ENCODE measurements at regions not wholly inside any gene's neighbourhood (a gene's known extent, or its start where the extent isn't known, plus 50 kb on each side); places are given as distances from the start of the nearest gene placed in this dataset.

DNA sequence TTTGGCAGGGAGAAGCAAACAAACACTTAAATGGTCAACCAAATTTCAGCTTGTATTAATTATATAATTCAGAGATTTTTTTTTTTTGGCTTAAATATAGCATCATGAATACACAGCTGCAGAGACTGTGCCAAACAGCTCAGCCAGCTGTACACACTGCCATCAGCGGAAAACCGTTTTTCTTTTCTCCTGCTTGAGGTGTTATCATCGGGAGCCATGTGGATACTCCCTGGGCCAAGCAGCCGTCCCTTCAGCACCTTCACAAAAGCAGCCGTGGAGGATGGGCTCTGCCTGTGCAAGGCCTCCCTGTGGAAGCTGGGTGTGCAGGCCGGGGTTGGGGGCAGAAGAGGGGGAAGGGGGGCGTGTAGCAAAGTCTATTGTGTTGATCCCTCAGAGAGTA is 85.0 kb downstream of the NUF2 start:
- ATAC-seq (ENCODE audit: low FRiP score) (no peak), DNase-seq (no peak)
- H3K4me3 ChIP-seq (ENCODE audit: low read length in 2 of 2): no peak overlapping the region
- 22 to 26% methylated on average over 7 of the region's 7 CpGs for WGBS, 2 donors
- H3K9me3 ChIP-seq (ENCODE audit: control insufficient read depth, low read length): no peaks in the 10 kb centered on the region
- intact Hi-C loops (cut with DNase I): no loop called here
- H3K4me1 ChIP-seq (ENCODE audit: control insufficient read depth in 1 of 2, insufficient read depth in 2 of 2, low read length in 2 of 2): no peaks in the 10 kb centered on the region
- no peaks in the 10 kb centered on the region for H3K36me3 ChIP-seq (ENCODE audit: control insufficient read depth in 1 of 2, insufficient read depth in 2 of 2, low read length in 1 of 2)
- no peaks in the 10 kb centered on the region for H3K27me3 ChIP-seq (ENCODE audit: control insufficient read depth in 1 of 2, insufficient read depth in 2 of 2, low read length in 1 of 2)
- no peak overlapping the region for H3K27ac ChIP-seq (ENCODE audit: low read depth in 1 of 2, low read length in 2 of 2)

DNA sequence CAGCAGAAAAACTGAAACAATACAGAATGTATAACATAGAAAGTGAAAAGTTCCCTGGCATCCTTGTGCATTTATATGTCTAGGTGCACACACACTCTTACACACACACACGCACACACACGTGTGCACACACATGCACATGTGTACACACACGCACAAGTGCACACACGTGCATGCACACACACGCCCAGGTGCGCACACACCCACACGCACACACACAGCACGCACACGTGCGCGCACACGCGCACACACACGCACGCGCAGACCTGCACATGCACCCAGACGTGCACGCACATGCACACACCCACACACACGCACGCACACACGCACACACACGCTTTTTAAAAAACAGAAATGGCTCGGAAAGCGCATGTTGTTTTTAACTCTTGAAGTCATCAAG is 86.5 kb downstream of the NUF2 start:
- 94% methylated on average over 24 of the region's 24 CpGs for WGBS, 2 donors
- Histone ChIP-seq H3K9me3 (ENCODE audit: control insufficient read depth, low read length) (no peaks in the 10 kb centered on the region), H3K27me3 (ENCODE audit: control insufficient read depth in 1 of 2, insufficient read depth in 2 of 2, low read length in 1 of 2) (no peaks in the 10 kb centered on the region), H3K36me3 (ENCODE audit: control insufficient read depth in 1 of 2, insufficient read depth in 2 of 2, low read length in 1 of 2) (no peaks in the 10 kb centered on the region), H3K27ac (ENCODE audit: low read depth in 1 of 2, low read length in 2 of 2) (no peak overlapping the region), H3K4me1 (ENCODE audit: control insufficient read depth in 1 of 2, insufficient read depth in 2 of 2, low read length in 2 of 2) (no peaks in the 10 kb centered on the region), H3K4me3 (ENCODE audit: low read length in 2 of 2) (no peak overlapping the region)
- no peak for ATAC-seq (ENCODE audit: low FRiP score)
- intact Hi-C loops (cut with DNase I): no loop called here
- DNase-seq: no peak

DNA sequence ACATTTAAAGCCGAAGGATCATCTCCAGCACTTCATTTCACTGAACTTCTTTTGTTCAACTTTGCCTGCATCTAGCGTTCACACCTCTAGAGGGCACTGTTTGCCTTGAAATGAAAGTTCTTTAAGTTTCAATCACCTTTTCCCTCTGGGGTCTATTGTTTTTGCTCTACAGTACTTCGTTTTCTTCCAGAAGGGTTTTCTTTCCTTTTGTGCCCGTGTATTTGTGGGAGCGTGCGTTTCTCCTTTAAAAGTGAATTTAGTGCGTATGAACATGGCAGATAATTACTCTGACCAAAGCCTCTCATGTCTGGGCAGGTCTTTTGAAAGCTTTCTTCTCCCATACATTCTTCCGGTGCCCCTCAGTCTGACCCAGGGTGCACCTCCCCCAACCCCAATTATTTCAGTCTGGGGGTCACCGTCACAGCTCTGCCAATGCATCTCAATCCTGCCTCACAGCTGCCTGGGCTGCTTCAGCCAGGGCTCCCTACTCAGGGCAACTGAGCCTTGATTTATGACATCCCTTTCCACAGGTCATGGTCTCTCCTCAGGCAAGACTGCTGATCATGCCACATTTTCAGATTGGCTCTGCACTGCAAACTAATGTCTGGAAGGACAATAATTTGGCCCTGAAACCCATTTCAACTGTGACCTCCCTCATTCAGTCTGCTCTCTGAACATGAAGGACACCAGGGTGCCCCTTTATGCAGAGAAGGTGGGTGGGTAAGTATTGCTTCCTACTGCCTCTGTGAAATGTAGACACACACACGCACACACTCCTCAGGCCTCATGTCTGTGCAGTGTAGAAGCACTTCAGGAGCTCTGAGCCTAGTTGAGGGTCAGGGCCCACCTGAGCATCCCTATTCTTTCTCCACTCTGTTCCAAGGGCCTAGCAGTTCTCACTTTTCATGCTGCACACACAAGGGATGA is 88.6 kb downstream of the NUF2 start:
- Histone ChIP-seq H3K4me3 (ENCODE audit: low read length in 2 of 2) (no peak overlapping the region), H3K27ac (ENCODE audit: low read depth in 1 of 2, low read length in 2 of 2) (no peak overlapping the region), H3K27me3 (ENCODE audit: control insufficient read depth in 1 of 2, insufficient read depth in 2 of 2, low read length in 1 of 2) (no peaks in the 10 kb centered on the region), H3K9me3 (ENCODE audit: control insufficient read depth, low read length) (no peaks in the 10 kb centered on the region), H3K36me3 (ENCODE audit: control insufficient read depth in 1 of 2, insufficient read depth in 2 of 2, low read length in 1 of 2) (no peaks in the 10 kb centered on the region), H3K4me1 (ENCODE audit: control insufficient read depth in 1 of 2, insufficient read depth in 2 of 2, low read length in 2 of 2) (no peaks in the 10 kb centered on the region)
- WGBS, 2 donors: 23 to 24% methylated on average over 10 of the region's 10 CpGs
- ATAC-seq (ENCODE audit: low FRiP score) (no peak), DNase-seq (no peak)
- intact Hi-C loops (cut with DNase I): loop anchor here (5.0 to 10.0 kb wide), 2 partner anchors 1662 to 1664 kb away; no protein-coding TSS in a partner anchor

DNA sequence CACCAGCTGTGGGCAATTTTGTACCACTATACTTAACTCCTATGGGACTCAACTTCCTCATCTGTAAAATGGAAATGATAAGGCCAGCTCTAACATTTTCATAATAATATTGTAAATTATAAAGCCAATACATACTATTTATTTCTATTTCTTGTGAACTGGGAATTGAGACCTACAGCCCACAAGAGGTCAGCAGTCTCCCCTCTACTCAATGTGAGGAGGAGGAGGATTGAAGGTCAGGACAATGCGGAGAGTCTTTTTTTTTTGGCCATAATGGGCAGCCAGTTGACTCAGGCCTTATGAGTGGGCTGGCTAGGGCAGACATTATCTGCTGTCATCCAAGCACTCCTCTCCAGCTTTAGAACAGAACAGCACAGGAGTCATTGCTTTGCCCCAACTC is 90.5 kb downstream of the NUF2 start:
- H3K4me3 ChIP-seq (ENCODE audit: low read length in 2 of 2): no peak overlapping the region
- no peaks in the 10 kb centered on the region for H3K4me1 ChIP-seq (ENCODE audit: control insufficient read depth in 1 of 2, insufficient read depth in 2 of 2, low read length in 2 of 2)
- 92 to 94% methylated on average over 1 of the region's 1 CpG for WGBS, 2 donors
- intact Hi-C loops (cut with DNase I): loop anchor here (5.0 to 10.0 kb wide), 2 partner anchors 1660 to 1663 kb away; no protein-coding TSS in a partner anchor
- H3K9me3 ChIP-seq (ENCODE audit: control insufficient read depth, low read length): no peaks in the 10 kb centered on the region
- H3K27ac ChIP-seq (ENCODE audit: low read depth in 1 of 2, low read length in 2 of 2): no peak overlapping the region
- DNase-seq (no peak), ATAC-seq (ENCODE audit: low FRiP score) (no peak)
- H3K27me3 ChIP-seq (ENCODE audit: control insufficient read depth in 1 of 2, insufficient read depth in 2 of 2, low read length in 1 of 2): no peaks in the 10 kb centered on the region
- no peaks in the 10 kb centered on the region for H3K36me3 ChIP-seq (ENCODE audit: control insufficient read depth in 1 of 2, insufficient read depth in 2 of 2, low read length in 1 of 2)

DNA sequence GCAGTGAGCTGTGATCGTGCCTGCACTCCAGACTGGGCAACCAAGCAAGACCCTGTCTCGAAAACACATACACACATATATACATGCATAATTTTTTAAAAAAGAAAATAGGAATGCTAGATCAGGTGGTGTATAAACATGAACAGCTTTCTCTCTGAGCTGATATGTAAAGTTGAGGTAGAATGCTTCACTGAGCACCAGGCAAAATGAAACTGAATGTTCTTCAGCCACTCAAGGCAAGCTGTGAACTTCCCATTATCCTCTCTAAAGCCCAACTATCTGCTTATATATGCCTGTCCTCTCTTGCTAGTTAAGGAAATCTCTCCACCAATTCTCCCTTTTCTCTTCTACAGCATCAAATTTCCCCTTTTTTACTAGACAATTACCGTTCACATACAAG is 93.0 kb downstream of the NUF2 start:
- no peak for ATAC-seq (ENCODE audit: low FRiP score)
- H3K9me3 ChIP-seq (ENCODE audit: control insufficient read depth, low read length): no peaks in the 10 kb centered on the region
- intact Hi-C loops (cut with DNase I): loop anchor here (5.0 to 10.0 kb wide), 2 partner anchors 1658 to 1660 kb away; no protein-coding TSS in a partner anchor
- H3K27me3 ChIP-seq (ENCODE audit: control insufficient read depth in 1 of 2, insufficient read depth in 2 of 2, low read length in 1 of 2): no peaks in the 10 kb centered on the region
- WGBS, 2 donors: 85 to 89% methylated on average over 3 of the region's 3 CpGs
- no peaks in the 10 kb centered on the region for H3K36me3 ChIP-seq (ENCODE audit: control insufficient read depth in 1 of 2, insufficient read depth in 2 of 2, low read length in 1 of 2)
- H3K27ac ChIP-seq (ENCODE audit: low read depth in 1 of 2, low read length in 2 of 2): no peak overlapping the region
- H3K4me1 ChIP-seq (ENCODE audit: control insufficient read depth in 1 of 2, insufficient read depth in 2 of 2, low read length in 2 of 2): no peaks in the 10 kb centered on the region
- DNase-seq: no peak
- H3K4me3 ChIP-seq (ENCODE audit: low read length in 2 of 2): no peak overlapping the region

DNA sequence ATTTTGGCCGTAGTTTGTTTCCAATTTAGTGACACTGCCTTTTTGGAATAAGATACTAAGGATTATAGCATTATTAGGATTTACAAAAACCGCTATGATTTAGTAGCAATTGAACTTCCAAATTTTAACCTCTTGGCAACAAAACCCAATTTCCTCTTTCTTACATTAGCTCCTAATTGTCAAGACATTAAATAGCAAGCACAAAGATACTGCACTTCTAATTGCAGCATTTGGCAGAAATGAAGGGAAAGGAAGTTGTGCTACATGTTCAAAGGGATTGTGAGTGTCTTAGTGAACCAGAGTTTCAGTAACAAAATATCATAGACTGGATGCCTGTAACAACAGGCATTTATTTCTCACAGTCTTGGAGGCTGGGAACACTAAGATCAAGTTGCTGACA is 99.9 kb downstream of the NUF2 start:
- Histone ChIP-seq H3K36me3 (ENCODE audit: control insufficient read depth in 1 of 2, insufficient read depth in 2 of 2, low read length in 1 of 2) (no peaks in the 10 kb centered on the region), H3K4me3 (ENCODE audit: low read length in 2 of 2) (no peak overlapping the region)
- 63 to 68% methylated on average over 2 of the region's 2 CpGs for WGBS, 2 donors

DNA sequence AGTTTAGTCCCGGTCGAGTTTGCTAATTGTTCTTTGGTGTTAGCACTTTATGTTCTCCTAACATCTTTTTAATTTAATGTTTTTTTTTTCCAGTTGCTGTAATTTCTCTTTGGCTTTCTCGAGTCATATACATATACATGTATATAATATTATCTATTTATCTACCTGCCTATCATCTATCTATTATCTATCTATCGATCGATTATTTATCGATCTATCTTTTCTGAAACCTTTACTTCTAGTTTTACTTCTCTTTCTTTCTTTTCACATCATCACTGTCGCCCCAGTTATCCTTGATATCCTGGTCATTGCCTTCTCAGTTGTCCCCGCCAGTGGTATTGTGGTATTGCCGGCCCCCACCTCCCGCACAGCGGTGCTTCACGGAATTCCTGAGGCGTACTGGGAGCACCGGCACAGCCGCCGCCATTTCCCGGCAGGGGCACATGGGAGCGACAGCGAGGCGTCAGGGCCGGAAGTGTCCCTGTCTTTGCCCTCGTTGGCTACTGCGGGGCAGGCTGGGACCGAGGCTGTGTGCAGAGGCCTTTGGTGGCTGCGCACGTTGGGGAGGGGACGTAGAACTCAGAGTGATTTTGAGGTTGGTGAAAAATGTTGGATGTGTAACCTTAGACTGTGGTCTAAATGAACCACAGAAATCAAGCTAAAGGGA is 101.1 kb downstream of the NUF2 start:
- Histone ChIP-seq H3K27ac (ENCODE audit: low read depth in 1 of 2, low read length in 2 of 2) (no peak overlapping the region), H3K27me3 (ENCODE audit: control insufficient read depth in 1 of 2, insufficient read depth in 2 of 2, low read length in 1 of 2) (no peaks in the 10 kb centered on the region), H3K9me3 (ENCODE audit: control insufficient read depth, low read length) (no peaks in the 10 kb centered on the region), H3K4me1 (ENCODE audit: control insufficient read depth in 1 of 2, insufficient read depth in 2 of 2, low read length in 2 of 2) (no peaks in the 10 kb centered on the region), H3K4me3 (ENCODE audit: low read length in 2 of 2) (no peak overlapping the region), H3K36me3 (ENCODE audit: control insufficient read depth in 1 of 2, insufficient read depth in 2 of 2, low read length in 1 of 2) (no peaks in the 10 kb centered on the region)
- 88 to 93% methylated on average over 27 of the region's 27 CpGs for WGBS, 2 donors
- ATAC-seq (ENCODE audit: low FRiP score) (no peak), DNase-seq (peak in 1 of 2 donors; percentile 34)
- intact Hi-C loops (cut with DNase I): no loop called here

More for the DNA sequence above, 99.9 kb downstream of the NUF2 start:
- Histone ChIP-seq H3K4me1 (ENCODE audit: control insufficient read depth in 1 of 2, insufficient read depth in 2 of 2, low read length in 2 of 2) (no peaks in the 10 kb centered on the region), H3K9me3 (ENCODE audit: control insufficient read depth, low read length) (no peaks in the 10 kb centered on the region), H3K27me3 (ENCODE audit: control insufficient read depth in 1 of 2, insufficient read depth in 2 of 2, low read length in 1 of 2) (no peaks in the 10 kb centered on the region), H3K27ac (ENCODE audit: low read depth in 1 of 2, low read length in 2 of 2) (no peak overlapping the region)
- DNase-seq (no peak), ATAC-seq (ENCODE audit: low FRiP score) (no peak)
- intact Hi-C loops (cut with DNase I): no loop called here

DNA sequence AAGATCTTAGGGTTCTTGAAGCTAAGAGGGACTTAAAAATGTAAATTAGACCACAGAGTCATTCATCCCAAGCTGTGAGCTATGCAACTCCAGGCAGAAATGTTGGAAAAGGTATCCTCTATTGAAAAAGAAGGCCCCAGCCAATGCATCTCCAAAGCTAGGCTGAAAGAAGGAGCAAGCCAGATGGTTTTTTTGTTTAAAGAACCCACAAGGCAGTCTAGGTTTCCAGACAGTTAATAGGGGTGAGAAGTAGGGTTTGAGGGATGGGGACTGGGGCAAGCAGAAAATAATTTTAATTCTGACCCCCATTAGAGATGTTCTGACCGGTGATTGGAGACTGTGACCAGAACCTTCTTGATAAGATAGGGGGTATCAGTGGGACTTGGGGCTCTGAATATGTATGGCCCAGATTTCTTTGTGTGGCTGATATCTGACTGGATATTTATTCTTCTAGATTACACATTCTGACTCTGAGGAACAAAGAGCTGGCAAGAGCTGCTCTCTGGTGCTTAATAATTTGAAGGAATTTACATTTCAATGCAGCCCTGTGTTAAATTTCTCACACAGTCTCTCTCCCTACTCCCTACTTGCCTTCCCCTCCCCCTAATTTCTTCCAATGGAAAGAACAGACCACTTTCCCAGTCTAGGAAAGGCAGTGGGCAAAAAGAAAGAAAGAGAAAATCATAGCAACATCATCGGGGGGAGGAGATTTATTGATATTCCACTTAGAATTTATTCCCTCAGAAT is 104.9 kb downstream of the NUF2 start:
- H3K36me3 ChIP-seq (ENCODE audit: control insufficient read depth in 1 of 2, insufficient read depth in 2 of 2, low read length in 1 of 2): no peaks in the 10 kb centered on the region
- no peaks in the 10 kb centered on the region for H3K27me3 ChIP-seq (ENCODE audit: control insufficient read depth in 1 of 2, insufficient read depth in 2 of 2, low read length in 1 of 2)
- 43 to 58% methylated on average over 2 of the region's 2 CpGs for WGBS, 2 donors
- ATAC-seq (ENCODE audit: low FRiP score) (no peak), DNase-seq (no peak)
- H3K4me3 ChIP-seq (ENCODE audit: low read length in 2 of 2): no peak overlapping the region
- no peak overlapping the region for H3K27ac ChIP-seq (ENCODE audit: low read depth in 1 of 2, low read length in 2 of 2)
- intact Hi-C loops (cut with DNase I): no loop called here
- no peaks in the 10 kb centered on the region for H3K9me3 ChIP-seq (ENCODE audit: control insufficient read depth, low read length)
- no peaks in the 10 kb centered on the region for H3K4me1 ChIP-seq (ENCODE audit: control insufficient read depth in 1 of 2, insufficient read depth in 2 of 2, low read length in 2 of 2)
